Neural progenitor cell (in vitro differentiated cells): ENCODE measurements at regions not wholly inside any gene's neighbourhood (a gene's known extent, or its start where the extent isn't known, plus 50 kb on each side); places are given as distances from the start of the nearest gene placed in this dataset.

Experiments used
- EZH2 ChIP-seq: fragments of 200-600 bp; sonication (generic); IDR thresholded peaks from 2 replicates; pipeline ENCODE4 v1.6.1; 2017; ENCODE audit warnings: antibody characterized with exemption, mild to moderate bottlenecking, moderate library complexity
- TF ChIP-seq, protein P1 (sequence below): fragments of 200-600 bp; sonication (generic); IDR thresholded peaks from 2 replicates; pipeline ENCODE4 v1.5.1; 2017; ENCODE audit warnings: antibody characterized with exemption, mild to moderate bottlenecking

DNA sequence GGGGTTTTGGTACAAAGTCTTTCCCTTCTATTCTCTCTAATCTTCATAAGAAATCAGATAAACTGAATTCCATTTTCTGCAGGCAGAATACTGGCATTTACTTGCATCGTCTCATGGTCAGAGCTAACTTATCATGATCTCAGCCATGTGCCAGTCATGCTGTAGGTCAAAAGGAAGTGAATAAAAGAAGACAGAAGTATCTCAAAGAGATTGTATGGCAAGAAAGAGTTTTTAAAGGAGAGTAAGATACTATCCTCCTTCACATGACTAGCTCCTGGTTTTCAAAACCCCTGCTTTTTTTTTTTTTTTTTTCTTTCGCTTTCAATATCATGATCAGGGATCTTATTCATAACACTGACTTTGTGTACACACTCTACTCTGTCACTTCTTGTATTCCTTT lies 398.3 kb downstream of the C6orf118 start:
- TF ChIP-seq EZH2 = no peak
- TF ChIP-seq, protein P1, sequence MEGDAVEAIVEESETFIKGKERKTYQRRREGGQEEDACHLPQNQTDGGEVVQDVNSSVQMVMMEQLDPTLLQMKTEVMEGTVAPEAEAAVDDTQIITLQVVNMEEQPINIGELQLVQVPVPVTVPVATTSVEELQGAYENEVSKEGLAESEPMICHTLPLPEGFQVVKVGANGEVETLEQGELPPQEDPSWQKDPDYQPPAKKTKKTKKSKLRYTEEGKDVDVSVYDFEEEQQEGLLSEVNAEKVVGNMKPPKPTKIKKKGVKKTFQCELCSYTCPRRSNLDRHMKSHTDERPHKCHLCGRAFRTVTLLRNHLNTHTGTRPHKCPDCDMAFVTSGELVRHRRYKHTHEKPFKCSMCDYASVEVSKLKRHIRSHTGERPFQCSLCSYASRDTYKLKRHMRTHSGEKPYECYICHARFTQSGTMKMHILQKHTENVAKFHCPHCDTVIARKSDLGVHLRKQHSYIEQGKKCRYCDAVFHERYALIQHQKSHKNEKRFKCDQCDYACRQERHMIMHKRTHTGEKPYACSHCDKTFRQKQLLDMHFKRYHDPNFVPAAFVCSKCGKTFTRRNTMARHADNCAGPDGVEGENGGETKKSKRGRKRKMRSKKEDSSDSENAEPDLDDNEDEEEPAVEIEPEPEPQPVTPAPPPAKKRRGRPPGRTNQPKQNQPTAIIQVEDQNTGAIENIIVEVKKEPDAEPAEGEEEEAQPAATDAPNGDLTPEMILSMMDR = no peak
